ENCODE measurements at regions not wholly inside any gene's neighbourhood (a gene's known extent, or its start where the extent isn't known, plus 50 kb on each side); places are given as distances from the start of the nearest gene placed in this dataset.

- TF ChIP-seq CTCF (IDR thresholded peaks at IDR 0.05), result no peak
- TF ChIP-seq POLR2A (IDR thresholded peaks at IDR 0.05), result no peak
These were observed 241.8 kb downstream of the NPHP4 start for GRCh38 chr1:5750186-5751162.

Data from heart left ventricle (tissue), 13 donors.